HFFc6 (cell line): ENCODE measurements at regions not wholly inside any gene's neighbourhood (a gene's known extent, or its start where the extent isn't known, plus 50 kb on each side); places are given as distances from the start of the nearest gene placed in this dataset.

Experiments used
- DNase-seq: peaks from one replicate; pipeline ENCODE4 v3.0.0-alpha.2; 2018
- H3K27ac Mint-ChIP-seq: 2 replicates; pipeline ENCODE4 v1.8.0; 2020; ENCODE audit warnings: mild to moderate bottlenecking, mixed read lengths
- H3K27me3 Mint-ChIP-seq: 2 replicates; pipeline ENCODE4 v1.8.0; 2021; ENCODE audit warnings: mild to moderate bottlenecking, moderate library complexity, mixed read lengths; ENCODE audit not compliant: insufficient read depth
- H3K36me3 Mint-ChIP-seq: 2 replicates; pipeline ENCODE4 v1.8.0; 2021; ENCODE audit warnings: low read depth, mixed read lengths
- H3K4me1 Mint-ChIP-seq: 2 replicates; pipeline ENCODE4 v1.8.0; 2020; ENCODE audit warnings: low read depth, mixed read lengths
- H3K4me3 Mint-ChIP-seq: 2 replicates; pipeline ENCODE4 v1.8.0; 2020; ENCODE audit warnings: mild to moderate bottlenecking, moderate library complexity, mixed read lengths
- H3K9me3 Mint-ChIP-seq: 2 replicates; pipeline ENCODE4 v1.8.0; 2020; ENCODE audit warnings: mild to moderate bottlenecking, mixed read lengths
- CTCF ChIP-seq: fragments of 200-600 bp; sonication (generic); IDR thresholded peaks from 2 replicates; pipeline ENCODE4 v1.5.0; 2021; ENCODE audit warnings: antibody characterized with exemption, mild to moderate bottlenecking

- peaks cover 7% of the 10 kb centered on the region; the same call in 1 of the 2 replicates for H3K9me3 Mint-ChIP-seq
- no peak overlapping the region for H3K4me3 Mint-ChIP-seq
- no peaks in the 10 kb centered on the region for H3K36me3 Mint-ChIP-seq
- no peak for DNase-seq
- H3K27me3 Mint-ChIP-seq: no peaks in the 10 kb centered on the region
- no peaks in the 10 kb centered on the region for H3K4me1 Mint-ChIP-seq
- no peak for TF ChIP-seq CTCF
- no peak overlapping the region for H3K27ac Mint-ChIP-seq
Observed at GRCh38 chr11:90329043-90329442, 106.2 kb upstream of the CHORDC1 start.

GRCh38 chr11:90326647-90327046 is 103.8 kb upstream of the CHORDC1 start:
- peaks cover 14% of the 10 kb centered on the region for H3K9me3 Mint-ChIP-seq
- no peak overlapping the region for H3K27ac Mint-ChIP-seq
- TF ChIP-seq CTCF: no peak
- DNase-seq: no peak
- no peak overlapping the region for H3K4me3 Mint-ChIP-seq
- H3K4me1 Mint-ChIP-seq: no peaks in the 10 kb centered on the region
- H3K27me3 Mint-ChIP-seq: no peaks in the 10 kb centered on the region
- no peaks in the 10 kb centered on the region for H3K36me3 Mint-ChIP-seq

- H3K27me3 Mint-ChIP-seq: no peaks in the 10 kb centered on the region
Observed at GRCh38 chr11:90323289-90323688, 100.4 kb upstream of the CHORDC1 start.

DNA sequence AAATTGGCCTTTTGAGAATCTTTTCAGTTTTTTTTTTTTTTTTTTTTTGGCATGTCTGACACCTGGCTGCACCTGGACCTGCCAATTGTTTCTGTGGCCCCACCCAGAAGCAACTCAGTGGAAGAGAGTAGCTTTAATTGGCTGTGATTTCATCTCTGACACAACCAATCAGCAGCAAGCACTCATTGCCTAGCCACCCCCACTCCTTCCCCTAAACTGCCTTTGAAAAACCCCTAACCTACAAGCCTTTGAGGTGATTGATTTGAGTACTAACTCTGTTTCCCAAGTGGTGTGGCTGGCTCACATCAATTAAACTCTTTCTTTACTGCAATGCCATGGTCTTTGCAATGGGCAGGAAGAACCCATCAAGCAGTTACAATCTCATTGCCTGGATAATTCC is 98.2 kb upstream of the CHORDC1 start:
- no peaks in the 10 kb centered on the region for H3K36me3 Mint-ChIP-seq
- H3K4me3 Mint-ChIP-seq: no peak overlapping the region
- DNase-seq: no peak
- H3K27ac Mint-ChIP-seq: no peak overlapping the region
- peaks cover 34% of the 10 kb centered on the region for H3K9me3 Mint-ChIP-seq
- H3K27me3 Mint-ChIP-seq: peaks cover under 1% of the 10 kb centered on the region; the same call in 1 of the 2 replicates
- TF ChIP-seq CTCF: no peak
- no peaks in the 10 kb centered on the region for H3K4me1 Mint-ChIP-seq

More at GRCh38 chr11:90323289-90323688, 100.4 kb upstream of the CHORDC1 start:
- no peak for TF ChIP-seq CTCF
- DNase-seq: no peak
- Mint-ChIP-seq H3K4me3 (no peak overlapping the region), H3K27ac (no peak overlapping the region), H3K4me1 (no peaks in the 10 kb centered on the region), H3K36me3 (no peaks in the 10 kb centered on the region), H3K9me3 (peaks cover 28% of the 10 kb centered on the region)

DNA sequence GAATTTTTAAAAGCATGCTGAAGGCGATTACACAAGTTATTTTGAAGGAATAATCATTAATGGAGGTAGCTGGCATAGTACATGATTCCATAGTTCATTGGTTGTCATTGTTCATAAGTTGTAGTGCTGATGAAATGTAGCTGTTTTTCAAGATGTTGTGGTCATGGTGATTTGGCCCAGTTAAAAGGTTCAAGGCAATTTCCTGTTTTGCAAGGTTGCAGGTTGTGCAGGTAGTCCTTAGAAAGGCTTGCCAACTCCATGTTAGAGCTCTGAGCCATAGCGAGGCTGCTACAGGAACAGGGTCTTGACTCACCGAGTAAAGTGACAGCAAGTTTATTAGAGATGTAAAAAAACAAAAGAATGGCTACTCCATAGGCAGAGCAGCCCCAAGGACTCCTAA is 95.8 kb upstream of the CHORDC1 start:
- Mint-ChIP-seq H3K9me3 (peaks cover 34% of the 10 kb centered on the region), H3K27ac (no peak overlapping the region)

More for the DNA sequence above, 95.8 kb upstream of the CHORDC1 start:
- Mint-ChIP-seq H3K4me3 (no peak overlapping the region), H3K27me3 (peaks cover 2% of the 10 kb centered on the region; the same call in 1 of the 2 replicates), H3K4me1 (no peaks in the 10 kb centered on the region), H3K36me3 (no peaks in the 10 kb centered on the region)
- DNase-seq: no peak
- no peak for TF ChIP-seq CTCF
